Fibroblast of villous mesenchyme (primary cell): ENCODE measurements at regions not wholly inside any gene's neighbourhood (a gene's known extent, or its start where the extent isn't known, plus 50 kb on each side); places are given as distances from the start of the nearest gene placed in this dataset.

Source experiments
- DNase-seq: peaks from one replicate; pipeline ENCODE4 v3.0.0-alpha.2; 2010; ENCODE audit warnings: low read depth
- H3K4me3 ChIP-seq: 2 replicates; pipeline ENCODE4 v1.5.1; 2011; ENCODE audit warnings: low read depth, mild to moderate bottlenecking, low read length
- TF ChIP-seq, protein P1 (sequence below): IDR thresholded peaks from 2 replicates; pipeline ENCODE4 v1.5.1; 2012; ENCODE audit warnings: low read depth, mild to moderate bottlenecking, low read length; ENCODE audit not compliant: insufficient read depth

DNA sequence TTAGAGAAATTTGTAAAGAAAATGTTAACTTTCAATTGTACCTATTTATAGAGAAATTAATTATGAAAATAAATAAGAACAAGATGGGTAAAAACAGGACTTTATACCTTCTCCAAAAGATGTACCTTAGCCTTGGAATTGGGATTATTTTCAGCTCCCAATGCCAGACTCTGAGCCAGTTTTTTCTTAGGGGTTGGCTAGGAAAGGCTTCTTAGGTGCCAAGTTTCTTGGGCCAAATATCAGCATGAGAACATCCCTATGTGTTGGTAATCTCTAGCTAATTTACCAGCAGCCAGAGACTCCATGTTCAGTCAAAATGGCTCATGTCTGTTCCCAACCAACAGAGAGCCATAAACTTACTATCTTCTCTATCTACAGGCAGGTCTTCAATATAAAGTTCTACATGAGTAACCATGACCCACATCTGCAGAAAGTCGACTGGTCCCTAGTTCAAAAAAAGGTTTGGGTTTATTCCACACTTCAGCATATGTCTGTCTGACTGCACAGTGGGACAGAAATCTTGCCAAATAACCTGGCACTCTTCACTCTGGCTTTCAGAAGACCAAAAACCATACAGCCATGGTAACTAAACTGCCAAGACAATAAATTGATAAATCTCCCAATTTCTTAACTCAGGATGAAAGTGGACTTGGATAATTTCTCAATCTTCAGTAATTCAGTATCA, 380.5 kb upstream of the RASGEF1B start:
- DNase-seq = no peak
- H3K4me3 ChIP-seq = no peak overlapping the region
- TF ChIP-seq, protein P1, sequence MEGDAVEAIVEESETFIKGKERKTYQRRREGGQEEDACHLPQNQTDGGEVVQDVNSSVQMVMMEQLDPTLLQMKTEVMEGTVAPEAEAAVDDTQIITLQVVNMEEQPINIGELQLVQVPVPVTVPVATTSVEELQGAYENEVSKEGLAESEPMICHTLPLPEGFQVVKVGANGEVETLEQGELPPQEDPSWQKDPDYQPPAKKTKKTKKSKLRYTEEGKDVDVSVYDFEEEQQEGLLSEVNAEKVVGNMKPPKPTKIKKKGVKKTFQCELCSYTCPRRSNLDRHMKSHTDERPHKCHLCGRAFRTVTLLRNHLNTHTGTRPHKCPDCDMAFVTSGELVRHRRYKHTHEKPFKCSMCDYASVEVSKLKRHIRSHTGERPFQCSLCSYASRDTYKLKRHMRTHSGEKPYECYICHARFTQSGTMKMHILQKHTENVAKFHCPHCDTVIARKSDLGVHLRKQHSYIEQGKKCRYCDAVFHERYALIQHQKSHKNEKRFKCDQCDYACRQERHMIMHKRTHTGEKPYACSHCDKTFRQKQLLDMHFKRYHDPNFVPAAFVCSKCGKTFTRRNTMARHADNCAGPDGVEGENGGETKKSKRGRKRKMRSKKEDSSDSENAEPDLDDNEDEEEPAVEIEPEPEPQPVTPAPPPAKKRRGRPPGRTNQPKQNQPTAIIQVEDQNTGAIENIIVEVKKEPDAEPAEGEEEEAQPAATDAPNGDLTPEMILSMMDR = no peak

DNA sequence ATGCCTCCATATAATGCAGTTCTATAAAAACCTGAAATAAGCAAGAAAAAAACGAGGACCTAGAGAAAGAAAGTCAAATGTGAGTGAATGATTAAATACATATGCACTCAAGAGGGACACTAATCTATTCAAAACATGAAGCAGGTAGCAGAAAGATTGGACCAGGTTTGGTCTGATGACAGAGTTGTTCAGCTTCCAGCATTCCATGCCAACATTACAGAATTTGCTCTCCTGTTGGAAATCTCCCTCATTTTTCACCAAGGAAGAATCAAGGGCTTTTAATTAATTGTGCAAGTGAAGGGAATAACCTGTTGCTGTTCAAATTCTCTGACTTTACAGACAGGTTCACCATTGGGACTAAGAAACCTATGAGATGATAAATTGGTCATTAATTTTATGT, 379.0 kb upstream of the RASGEF1B start:
- H3K4me3 ChIP-seq = no peak overlapping the region
- TF ChIP-seq, protein P1 = no peak
- DNase-seq = no peak

DNA sequence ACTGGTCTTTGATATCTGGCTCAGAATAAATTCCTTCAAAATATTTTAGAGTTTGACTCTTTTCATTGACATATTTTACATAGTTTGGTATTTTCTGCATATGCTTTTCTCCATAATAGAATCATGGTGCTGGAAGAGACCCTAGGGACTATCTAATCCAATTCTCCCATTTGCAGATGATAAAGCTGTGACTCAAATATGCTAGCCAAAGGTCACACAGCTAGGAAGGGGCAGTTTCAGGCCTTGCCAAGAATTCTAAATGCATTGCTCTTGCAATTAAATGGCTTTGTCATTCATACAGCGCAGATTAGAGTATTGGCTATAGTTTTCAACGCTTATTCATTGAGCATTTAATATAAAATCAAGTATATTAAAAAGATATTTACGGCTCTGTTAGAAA, 374.1 kb upstream of the RASGEF1B start:
- no peak overlapping the region for H3K4me3 ChIP-seq
- no peak for DNase-seq
- TF ChIP-seq, protein P1 = no peak

DNA sequence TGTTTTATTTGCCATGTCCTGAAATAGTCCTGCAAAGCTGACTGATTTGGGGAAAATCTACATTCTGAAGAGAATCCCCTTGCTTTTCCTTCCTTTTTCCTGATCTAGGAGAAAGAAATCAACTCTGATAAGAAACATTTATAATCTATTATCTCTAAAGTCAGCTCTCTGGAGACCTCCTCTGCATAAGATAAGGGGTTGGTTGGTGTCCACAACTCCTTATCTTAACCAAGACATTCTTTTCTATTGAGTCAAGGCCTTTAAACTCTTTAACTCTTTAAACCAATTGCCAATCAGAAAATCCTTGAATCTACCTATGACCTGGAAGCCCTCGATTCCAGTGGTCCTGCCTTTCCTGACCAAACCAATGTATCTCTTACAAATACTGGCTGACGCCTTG, 373.6 kb upstream of the RASGEF1B start:
- no peak overlapping the region for H3K4me3 ChIP-seq
- TF ChIP-seq, protein P1 = no peak
- DNase-seq = no peak

DNA sequence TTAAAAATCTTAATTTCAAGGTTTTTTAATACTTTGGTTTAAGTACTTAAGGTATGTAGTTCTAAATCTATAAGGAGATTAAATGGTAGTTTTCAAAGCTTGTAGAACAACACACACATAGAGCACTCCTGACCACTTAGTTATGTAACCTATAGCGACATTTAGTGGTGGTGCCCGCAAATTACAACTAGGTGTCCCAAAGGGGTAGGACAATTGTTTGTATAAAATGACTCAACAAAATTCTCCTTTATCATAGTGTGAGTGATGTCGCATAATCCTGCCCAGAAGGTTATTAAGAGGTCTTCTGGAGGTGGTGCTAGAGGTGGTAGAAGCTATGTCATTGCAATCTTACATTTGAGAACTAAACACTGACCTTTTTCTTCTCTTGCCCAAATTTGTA, 373.0 kb upstream of the RASGEF1B start:
- no peak overlapping the region for H3K4me3 ChIP-seq
- peak; percentile 60 for DNase-seq
- TF ChIP-seq, protein P1 = peak; percentile 58

DNA sequence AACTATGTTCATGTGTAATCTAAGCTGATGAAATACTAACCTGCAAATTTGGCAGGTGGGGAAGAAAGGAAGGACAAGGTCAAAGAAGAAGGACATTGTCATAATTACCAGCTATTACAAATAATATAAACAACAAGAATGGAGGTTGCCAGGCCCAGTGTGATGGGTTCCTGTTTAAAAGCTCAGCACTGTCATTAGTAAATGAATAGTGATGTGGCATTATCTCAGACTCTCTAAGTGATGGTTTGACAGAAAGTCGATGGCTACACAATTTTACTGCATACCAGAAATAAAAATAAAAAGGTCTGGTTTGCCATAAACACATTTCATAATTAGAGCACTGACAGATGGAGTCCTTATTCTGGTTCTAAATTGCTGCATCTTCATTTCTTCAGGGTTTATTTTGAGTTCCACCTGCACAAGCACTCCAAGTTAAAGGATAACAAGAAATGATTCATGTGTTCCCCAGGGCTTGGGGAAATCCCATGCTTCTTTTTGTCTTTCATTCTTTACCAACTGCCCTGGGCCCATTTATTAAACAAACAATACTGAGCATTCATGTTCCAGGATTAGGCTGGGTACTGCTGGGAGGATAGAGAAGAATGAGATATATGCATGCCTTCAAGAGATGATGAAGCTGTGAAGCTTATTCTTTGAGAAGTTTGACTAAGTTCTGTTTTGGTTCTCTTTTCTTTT, 367.8 kb upstream of the RASGEF1B start:
- no peak overlapping the region for H3K4me3 ChIP-seq
- TF ChIP-seq, protein P1 = no peak
- no peak for DNase-seq
